ENCODE measurements at regions not wholly inside any gene's neighbourhood (a gene's known extent, or its start where the extent isn't known, plus 50 kb on each side); places are given as distances from the start of the nearest gene placed in this dataset.
"Not testable (repeated sequence)": the region's sequence is repeated elsewhere in the genome, so short reads cannot be mapped to it uniquely, and the experiment has no call there.

DNA sequence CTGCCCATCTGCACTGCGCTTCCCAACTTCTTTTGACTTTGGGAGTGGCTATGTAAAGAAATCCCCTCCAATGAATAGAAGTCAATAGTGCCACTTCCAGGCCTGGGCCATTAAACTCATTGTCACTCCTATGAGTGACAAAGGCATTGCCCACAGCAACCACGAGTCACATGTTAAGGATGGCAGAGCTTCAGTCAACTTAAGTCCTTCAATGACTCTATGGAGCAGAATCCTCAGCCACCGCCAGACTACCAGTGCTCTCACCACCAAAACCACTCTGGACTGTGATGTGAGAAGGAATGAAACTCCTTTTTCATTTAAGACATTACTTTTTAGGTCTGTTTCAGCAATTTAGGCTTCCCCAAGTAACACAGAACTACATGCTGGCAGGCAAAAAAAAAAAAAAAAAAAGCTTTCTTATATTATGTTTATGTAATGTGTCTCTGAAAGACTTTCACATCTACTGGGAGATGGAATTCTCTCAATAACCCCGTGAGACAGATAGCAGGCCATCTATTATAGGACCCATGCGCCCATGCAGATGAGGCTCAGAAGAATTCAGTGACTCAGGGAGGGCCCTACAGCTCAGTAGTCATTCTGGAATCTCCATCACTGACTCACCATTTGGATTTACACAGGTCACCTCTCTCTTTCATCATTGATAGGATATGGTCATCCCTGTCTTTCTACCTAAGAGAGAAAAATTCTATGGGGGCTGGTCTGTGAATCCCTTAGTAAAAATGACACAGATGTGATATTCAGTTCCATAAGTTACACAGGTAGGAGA, 180.5 kb downstream of the CEMIP2 start:
- DNase-seq (ENCODE audit: low spot score) = no peak

DNA sequence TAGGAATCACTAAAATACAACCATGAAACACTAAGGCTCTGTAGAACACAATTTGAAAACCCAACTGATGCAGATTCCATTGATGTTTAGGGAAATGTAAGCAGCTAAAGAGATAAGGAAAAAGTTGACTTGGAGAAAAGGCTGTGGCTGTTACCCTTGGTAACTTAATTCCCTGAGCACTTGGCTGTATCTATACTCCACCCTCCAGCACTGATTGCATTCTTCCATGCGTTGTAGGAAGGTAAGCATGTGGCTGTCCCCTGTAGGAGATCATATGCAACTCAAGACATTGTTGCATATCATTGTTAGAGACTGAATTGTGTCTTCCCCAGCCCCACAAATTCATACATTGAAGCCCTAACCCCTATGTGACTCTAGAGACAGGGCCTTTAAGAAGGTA, 184.5 kb downstream of the CEMIP2 start:
- no peak for DNase-seq (ENCODE audit: low spot score)

DNA sequence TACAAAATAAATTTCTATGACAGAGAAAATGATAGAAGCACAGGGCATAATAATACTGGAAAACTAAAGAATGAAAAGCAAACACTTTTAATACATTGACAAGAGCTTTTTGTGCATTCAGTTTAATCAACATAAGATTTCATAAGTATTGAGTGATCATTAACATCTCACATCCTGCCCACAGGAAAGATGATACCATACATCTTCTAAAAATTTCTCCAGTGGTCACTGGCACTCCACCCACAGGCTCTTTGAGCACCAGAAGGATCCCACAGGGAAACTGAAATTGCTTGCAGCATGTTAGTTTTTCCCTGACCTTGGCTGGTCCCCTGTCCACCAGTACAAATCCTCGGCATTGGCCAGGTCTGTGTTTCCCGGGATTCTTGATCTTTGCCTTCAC, 186.0 kb downstream of the CEMIP2 start:
- DNase-seq (ENCODE audit: low spot score) = no peak

DNA sequence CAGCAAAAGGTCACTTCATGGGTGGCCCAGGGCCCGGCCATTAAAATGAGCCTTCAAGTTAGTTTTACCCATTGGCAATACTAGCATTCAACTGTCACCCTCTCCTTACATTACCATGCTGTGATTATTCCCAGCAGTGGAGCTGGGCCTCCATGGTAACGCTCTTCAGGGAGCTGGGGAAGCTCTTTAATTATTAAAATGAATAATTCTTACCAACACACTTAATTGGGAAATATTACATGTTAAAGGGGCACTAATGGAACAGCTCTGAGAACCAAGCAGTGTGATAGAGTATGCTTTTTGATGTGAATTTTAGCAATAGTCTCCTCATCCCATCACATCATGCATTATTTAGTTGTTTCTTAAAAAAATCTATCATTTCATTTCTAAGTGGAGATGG, 187.2 kb downstream of the CEMIP2 start:
- no peak for DNase-seq (ENCODE audit: low spot score)

GRCh38 chr9:71571186-71571585, 197.1 kb downstream of the CEMIP2 start:
- DNase-seq (ENCODE audit: low spot score) = no peak

DNA sequence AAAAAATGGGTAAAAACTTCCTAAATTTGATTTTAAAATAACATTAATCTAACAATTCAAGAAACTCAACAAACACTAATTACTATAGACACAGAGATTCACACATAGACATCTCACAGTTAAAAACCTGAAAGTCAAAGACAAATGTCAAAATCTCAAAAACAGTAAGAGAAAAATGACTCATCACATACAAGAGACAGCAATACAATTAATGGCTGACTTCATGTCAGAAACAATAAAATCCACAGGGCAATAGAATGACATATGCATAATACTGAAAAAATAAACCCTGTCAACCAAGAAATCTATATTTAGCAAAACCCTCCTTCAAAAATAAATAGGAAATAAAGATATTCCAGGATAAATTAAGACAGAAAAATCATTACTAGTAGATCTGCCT, 200.4 kb downstream of the CEMIP2 start:
- DNase-seq (ENCODE audit: low spot score) = no peak

DNA sequence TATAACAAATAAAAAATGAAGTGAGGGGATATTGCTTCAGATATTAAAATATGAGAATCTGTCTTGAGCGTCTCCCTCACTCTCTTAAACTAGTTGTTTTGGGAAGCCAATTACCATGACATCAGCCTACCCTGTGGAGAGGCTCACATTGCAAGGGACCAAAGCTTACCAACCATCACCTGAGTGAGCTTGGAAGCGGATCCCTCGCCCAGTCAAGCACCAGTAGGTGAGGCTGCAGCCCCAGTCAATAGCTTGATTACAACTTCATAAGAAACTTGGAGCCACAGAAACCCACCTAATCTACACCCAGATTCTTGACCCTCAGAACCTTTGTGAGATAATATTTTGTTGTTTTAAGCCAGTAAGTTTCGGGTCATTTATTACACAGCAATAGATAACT, 206.2 kb downstream of the CEMIP2 start:
- DNase-seq (ENCODE audit: low spot score) = no peak

- no peak for DNase-seq (ENCODE audit: low spot score)
These were observed 211.0 kb downstream of the CEMIP2 start for GRCh38 chr9:71557310-71557709.

DNA sequence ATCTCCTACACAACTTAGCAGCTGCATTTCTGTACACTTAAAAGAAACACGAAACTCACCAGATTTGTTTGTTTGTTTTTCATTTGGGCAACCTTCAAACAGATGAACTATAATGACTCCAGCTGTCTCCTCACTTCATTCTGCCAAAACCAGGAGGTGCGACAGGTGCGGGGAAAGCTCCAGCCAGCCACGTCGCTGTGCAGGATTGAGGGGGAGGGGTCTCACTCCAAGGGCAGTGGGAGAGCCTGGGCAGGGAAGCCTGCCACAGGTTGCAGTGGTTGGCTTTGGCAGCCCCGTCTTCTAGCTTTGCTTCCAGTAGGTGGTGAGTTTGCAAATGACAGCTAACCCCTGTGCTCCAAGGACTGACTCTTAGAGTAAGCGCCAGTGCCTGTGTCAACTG, 215.8 kb downstream of the CEMIP2 start:
- no peak for DNase-seq (ENCODE audit: low spot score)

DNA sequence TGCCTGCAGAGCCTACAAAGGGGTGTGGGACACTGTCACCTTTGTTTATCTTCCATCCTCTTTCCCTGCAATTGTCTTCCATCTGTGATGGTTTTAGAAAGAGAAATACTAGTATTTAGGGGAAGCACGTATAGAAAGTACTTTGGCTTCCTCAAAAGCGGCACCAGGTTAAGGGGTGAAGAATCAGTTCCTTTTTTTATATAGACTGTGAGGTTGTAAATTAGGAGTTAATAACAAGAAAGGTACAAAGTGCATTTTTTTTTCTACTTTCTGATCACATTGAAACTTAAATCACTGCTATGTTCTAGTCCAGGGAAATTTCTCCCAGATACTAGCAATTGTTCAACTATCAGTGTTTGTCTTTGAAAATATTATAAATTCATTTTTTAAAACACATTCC, 219.3 kb downstream of the CEMIP2 start:
- DNase-seq (ENCODE audit: low spot score) = no peak

DNA sequence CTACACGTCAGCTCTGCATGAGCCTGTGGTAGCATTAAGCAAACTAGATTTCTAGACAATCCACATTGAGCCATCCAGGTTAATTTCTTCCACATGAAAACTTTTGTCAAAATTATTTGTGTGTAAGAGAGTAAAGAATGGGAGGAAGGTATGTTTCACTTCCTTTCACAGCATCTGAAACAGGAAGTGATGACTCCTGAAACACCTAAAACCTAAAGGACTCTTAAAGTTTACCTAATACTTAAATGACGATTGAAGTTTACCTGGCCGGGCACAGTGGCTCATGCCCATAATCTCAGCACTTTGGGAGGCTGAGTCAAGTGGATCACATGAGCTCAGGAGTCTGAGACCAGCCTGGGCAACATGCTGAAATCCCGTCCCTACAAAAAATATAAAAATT, 223.8 kb downstream of the CEMIP2 start:
- DNase-seq (ENCODE audit: low spot score) = no peak

- no peak for DNase-seq (ENCODE audit: low spot score)
These were observed 226.9 kb downstream of the CEMIP2 start for GRCh38 chr9:71541436-71541835.

- no peak for DNase-seq (ENCODE audit: low spot score)
These were observed 243.2 kb downstream of the CEMIP2 start for GRCh38 chr9:71524996-71525580.

DNA sequence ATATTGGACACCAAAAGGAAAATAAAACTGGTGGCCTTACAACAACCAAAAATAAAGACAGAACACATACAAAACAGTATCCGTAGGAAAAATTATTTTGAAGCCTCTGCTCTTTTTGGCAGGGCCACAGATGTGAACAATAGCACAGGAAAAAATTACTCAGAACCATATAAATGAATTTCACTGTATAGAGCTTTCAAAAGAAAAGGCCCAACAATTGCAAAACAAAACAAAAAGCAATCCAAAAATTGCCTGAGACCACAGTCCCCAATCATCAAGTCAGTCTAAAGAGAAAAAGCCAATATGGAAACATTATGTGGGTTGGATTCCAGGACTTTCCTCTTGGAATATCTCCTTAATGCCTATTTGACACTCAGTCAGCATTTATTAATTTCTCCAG, 243.8 kb downstream of the CEMIP2 start:
- DNase-seq (ENCODE audit: low spot score) = no peak

DNA sequence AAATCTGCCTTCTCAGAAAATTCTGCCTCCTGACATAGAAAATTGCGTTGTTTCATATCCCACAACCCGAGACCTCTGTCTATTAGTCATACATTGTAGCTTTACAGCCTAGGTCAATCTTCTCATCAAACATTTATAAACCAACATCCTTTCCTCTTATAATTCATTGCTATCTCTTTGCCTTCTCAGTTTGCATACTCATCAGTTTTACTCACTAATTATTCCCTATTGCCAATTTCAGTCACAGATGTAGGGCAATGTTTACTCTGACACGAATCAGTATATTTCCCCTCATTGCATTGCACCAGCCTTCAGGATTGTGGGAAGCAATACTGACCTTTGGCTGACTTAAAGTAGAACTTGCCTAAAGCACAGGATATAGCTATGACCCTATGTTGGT, 247.2 kb downstream of the CEMIP2 start:
- no peak for DNase-seq (ENCODE audit: low spot score)

DNA sequence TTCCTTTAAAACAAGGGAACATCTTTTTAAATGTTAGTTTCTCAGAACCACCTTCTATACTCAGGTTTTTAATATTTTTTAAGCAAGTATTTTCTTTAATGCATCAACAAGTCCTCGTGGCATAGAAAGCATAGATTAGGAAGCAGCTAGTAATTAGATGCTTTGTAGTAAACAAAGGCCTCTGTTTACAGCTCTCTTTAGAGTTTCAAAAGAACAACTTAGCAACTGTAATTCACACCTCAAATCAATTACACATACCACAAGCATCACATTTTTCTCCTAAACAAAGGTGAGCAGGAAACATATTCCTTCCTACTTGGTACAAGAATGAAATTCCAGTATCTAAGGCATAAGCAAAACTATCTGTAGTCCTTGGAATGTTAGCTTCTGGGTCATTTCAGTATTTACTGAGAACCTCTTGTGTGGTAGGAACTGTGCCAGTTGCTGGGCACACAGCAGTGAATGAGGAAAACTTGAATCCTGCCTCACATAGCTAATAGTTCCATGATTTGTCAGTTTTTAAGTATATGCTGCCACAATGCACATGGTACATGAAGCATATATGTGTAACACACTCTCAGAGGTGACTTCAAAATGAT, 249.1 kb downstream of the CEMIP2 start:
- DNase-seq (ENCODE audit: low spot score) = no peak

DNA sequence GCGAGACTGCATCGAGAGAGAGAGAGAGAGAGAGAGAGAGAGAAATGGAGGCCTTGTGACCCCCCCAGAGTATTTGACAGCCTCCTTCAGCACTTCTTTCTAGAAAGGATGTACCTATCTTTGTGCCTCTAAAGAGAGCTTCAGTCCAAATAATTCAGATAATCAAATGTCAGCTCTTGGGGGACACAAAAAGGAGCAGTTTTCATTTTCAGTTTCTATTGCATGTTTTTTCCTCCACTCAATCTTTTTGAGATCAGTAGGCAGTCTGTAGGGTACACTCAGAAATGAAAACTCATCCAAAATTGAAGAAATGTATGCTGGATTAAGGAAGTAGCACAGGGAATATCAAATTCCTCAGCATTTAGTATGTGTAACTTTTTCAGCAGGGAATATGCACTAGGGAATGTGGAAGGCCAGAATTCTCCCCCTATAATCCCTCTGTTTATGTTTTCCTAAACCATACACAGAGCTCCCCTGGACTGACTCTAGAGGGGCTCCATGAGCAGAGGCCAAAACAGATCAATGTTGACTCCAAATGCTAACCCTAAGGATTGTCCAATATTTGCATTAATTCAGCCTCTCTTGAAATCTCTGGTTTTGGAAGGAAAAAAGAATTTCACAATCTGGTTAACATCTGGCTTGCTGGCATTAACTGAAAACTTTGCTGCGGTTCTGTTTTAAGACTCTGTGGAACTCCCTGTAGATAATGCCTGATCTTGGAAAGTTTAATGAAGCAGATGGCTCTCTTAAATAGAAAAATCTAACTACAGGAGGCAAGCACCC, 250.1 kb downstream of the CEMIP2 start:
- no peak for DNase-seq (ENCODE audit: low spot score)

- DNase-seq (ENCODE audit: low spot score) = no peak
These were observed 252.7 kb downstream of the CEMIP2 start for GRCh38 chr9:71515626-71516025.

DNA sequence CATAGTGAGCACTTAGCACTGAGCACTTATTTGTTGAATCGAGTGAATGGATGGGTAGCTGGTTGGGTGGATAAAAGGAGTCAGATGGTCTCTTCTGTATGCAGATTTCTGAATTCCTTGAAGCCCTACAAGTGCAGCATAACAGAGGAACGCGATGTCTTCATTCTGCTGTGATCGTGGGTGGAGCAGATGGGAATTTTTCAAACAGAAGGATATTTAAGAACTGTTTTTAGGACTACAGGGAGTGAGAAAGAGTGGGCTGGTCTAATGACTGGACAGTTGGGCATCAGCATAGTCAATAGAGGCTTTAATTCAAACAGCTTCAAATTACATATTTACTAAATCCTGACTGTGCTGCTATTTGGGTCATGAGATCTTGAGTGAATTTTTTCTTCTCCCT, 253.2 kb downstream of the CEMIP2 start:
- DNase-seq (ENCODE audit: low spot score) = no peak

DNA sequence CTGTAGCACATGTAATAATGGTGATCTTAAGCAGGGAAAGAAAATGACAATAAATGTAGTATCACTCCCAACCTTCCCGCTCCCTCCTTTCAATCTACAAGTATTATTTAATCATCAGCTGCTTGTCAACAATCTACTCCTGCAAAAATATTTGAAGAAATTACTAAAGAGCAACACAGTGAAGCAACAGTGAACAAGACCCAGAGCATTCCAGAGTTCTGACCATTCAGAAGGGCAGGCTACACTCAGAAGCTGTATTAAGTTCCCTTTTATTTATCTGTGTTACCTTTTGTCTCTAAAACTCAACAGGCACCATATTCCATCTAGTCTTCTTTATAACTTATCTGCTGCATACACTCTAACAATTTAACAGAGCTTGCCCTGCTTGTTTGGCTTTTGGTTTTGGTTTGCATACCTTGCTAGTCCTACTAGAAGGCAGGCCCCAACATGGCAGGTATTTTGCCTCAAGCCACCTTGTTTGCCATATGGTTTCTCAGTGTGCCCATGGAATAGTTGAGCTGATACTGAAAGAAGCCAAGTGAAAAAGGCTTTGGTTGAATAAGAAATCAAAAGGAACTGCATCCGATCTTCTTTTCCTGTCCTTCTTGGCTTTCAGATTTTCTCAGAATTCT, 253.9 kb downstream of the CEMIP2 start:
- no peak for DNase-seq (ENCODE audit: low spot score)

GRCh38 chr9:71509054-71509453, 259.3 kb downstream of the CEMIP2 start:
- peak; percentile 30 for DNase-seq (ENCODE audit: low spot score)

DNA sequence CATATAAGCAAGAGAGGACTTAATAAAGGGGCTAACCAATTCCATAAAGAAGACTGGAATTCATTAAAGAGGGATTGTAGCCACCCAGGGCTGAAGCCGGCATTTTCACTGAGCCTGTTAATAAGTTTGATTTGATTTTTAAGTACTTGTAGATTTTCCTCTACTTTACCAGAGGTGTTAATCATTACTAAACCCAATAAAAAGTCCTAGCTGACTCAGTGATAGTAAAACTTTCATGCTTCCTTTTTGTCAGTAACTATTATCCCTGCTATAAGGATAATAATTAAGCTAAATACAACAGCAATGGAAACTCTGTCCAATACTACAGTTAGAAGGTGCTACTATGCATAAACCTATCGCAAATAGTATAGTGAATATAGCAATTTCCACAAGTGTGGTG, 260.2 kb downstream of the CEMIP2 start:
- DNase-seq (ENCODE audit: low spot score) = not testable (repeated sequence)

All from activated CD4-positive, alpha-beta T cell treated with anti-CD3 and anti-CD28 coated beads, Interleukin-2, Interleukin-4, amounts not matched to agents 100 ng/mL and 50 ng/mL, durations not matched to agents 16 hours and 8 hours (primary cell).